ENCODE measurements at regions not wholly inside any gene's neighbourhood (a gene's known extent, or its start where the extent isn't known, plus 50 kb on each side); places are given as distances from the start of the nearest gene placed in this dataset.

DNA sequence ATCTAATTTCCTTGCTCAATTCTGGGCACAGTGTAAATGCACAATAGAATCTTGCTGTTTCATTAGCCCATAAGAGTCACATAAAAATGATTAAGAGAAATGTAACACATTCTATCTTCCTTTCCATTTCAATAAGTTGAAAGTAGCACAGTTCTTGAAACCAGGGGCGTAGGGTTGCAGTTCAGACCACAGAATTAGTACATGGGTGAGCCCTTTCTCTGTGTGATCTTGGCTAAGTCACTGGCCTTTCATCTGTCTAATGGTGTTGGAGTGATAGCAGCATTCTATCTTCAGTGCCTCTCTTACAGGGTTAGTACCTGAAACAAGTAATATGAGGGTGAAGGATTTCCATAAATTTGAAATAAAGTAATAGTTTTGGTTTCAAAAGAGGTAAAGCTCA is 445.3 kb upstream of the ZNF462 start:
- H3K79me2 ChIP-seq: no peaks in the 10 kb centered on the region
- H3K9me3 ChIP-seq (ENCODE audit: control insufficient read depth, low read length): no peaks in the 10 kb centered on the region
- H3K4me3 ChIP-seq (ENCODE audit: low read depth, low read length): no peak overlapping the region
- H3K4me1 ChIP-seq: no peaks in the 10 kb centered on the region
- H3K4me2 ChIP-seq (ENCODE audit: low read length): no peak overlapping the region
- H3K9ac ChIP-seq: no peak overlapping the region
- H3K27ac ChIP-seq: no peak overlapping the region
- TF ChIP-seq CTCF (IDR thresholded peaks at IDR 0.05): no peak
- peaks cover 5% of the 10 kb centered on the region for H3K27me3 ChIP-seq (ENCODE audit: control insufficient read depth, insufficient read depth, low read length)
- H2AFZ ChIP-seq: no peak overlapping the region
- no peaks in the 10 kb centered on the region for H3K36me3 ChIP-seq (ENCODE audit: control insufficient read depth, insufficient read depth, low read length)

DNA sequence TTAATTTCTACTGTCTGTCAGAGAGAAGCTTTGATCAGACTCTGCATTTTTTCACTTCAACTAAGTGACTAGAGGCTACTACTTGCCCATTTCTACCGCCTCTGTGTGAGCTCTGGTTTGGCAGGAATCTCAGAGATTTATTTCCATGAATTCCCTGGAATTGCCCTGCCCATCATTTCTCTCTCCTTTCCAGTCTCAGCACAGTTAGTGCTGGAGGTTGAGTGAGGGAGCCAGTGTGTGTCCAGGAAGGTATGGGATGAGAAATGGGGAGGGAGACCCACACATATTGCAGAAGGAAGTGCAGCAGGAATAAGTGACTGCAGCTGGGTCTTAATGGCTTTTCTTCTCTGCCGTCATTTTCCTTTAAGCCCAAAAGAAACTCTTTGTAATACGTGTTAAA is 443.1 kb upstream of the ZNF462 start:
- peaks cover 5% of the 10 kb centered on the region for H3K27me3 ChIP-seq (ENCODE audit: control insufficient read depth, insufficient read depth, low read length)
- H3K79me2 ChIP-seq: no peaks in the 10 kb centered on the region
- H3K4me1 ChIP-seq: no peaks in the 10 kb centered on the region
- TF ChIP-seq CTCF (IDR thresholded peaks at IDR 0.05): no peak
- H3K9ac ChIP-seq: no peak overlapping the region
- H3K27ac ChIP-seq: no peak overlapping the region
- H2AFZ ChIP-seq: no peak overlapping the region
- H3K9me3 ChIP-seq (ENCODE audit: control insufficient read depth, low read length): no peaks in the 10 kb centered on the region
- no peak overlapping the region for H3K4me3 ChIP-seq (ENCODE audit: low read depth, low read length)
- H3K36me3 ChIP-seq (ENCODE audit: control insufficient read depth, insufficient read depth, low read length): no peaks in the 10 kb centered on the region
- no peak overlapping the region for H3K4me2 ChIP-seq (ENCODE audit: low read length)

- Histone ChIP-seq H3K27me3 (ENCODE audit: control insufficient read depth, insufficient read depth, low read length) (peaks cover 5% of the 10 kb centered on the region), H3K4me1 (no peaks in the 10 kb centered on the region), H3K4me3 (ENCODE audit: low read depth, low read length) (no peak overlapping the region), H2AFZ (no peak overlapping the region), H3K4me2 (ENCODE audit: low read length) (no peak overlapping the region), H3K36me3 (ENCODE audit: control insufficient read depth, insufficient read depth, low read length) (no peaks in the 10 kb centered on the region), H3K9ac (no peak overlapping the region), H3K79me2 (no peaks in the 10 kb centered on the region), H3K9me3 (ENCODE audit: control insufficient read depth, low read length) (no peaks in the 10 kb centered on the region), H3K27ac (no peak overlapping the region)
- TF ChIP-seq CTCF (IDR thresholded peaks at IDR 0.05): no peak
Observed at GRCh38 chr9:106420511-106420944, 442.4 kb upstream of the ZNF462 start.

DNA sequence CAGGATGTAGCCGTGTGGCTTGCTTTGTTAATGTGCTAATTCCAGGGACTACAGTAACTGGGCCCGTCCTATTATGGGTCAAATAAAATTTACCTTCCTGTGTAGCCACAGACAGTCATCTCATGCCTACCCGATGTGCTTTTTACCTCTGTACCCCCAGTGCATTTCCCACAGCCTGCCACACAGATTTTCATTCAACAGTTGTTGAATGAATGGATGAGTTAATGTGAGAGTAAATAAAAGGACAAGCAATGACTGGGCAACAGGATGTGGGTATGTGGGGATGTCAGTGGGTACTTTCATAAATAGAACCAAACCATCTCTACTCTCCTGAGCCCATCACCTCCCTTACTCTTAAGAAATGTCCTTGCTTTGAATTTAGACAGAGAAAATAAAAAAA is 441.2 kb upstream of the ZNF462 start:
- H2AFZ ChIP-seq: no peak overlapping the region
- H3K4me2 ChIP-seq (ENCODE audit: low read length): no peak overlapping the region
- no peaks in the 10 kb centered on the region for H3K9me3 ChIP-seq (ENCODE audit: control insufficient read depth, low read length)
- peaks cover 5% of the 10 kb centered on the region for H3K27me3 ChIP-seq (ENCODE audit: control insufficient read depth, insufficient read depth, low read length)
- no peaks in the 10 kb centered on the region for H3K36me3 ChIP-seq (ENCODE audit: control insufficient read depth, insufficient read depth, low read length)
- no peaks in the 10 kb centered on the region for H3K4me1 ChIP-seq
- no peak overlapping the region for H3K27ac ChIP-seq
- H3K79me2 ChIP-seq: no peaks in the 10 kb centered on the region
- no peak overlapping the region for H3K4me3 ChIP-seq (ENCODE audit: low read depth, low read length)
- no peak for TF ChIP-seq CTCF (IDR thresholded peaks at IDR 0.05)
- H3K9ac ChIP-seq: no peak overlapping the region

DNA sequence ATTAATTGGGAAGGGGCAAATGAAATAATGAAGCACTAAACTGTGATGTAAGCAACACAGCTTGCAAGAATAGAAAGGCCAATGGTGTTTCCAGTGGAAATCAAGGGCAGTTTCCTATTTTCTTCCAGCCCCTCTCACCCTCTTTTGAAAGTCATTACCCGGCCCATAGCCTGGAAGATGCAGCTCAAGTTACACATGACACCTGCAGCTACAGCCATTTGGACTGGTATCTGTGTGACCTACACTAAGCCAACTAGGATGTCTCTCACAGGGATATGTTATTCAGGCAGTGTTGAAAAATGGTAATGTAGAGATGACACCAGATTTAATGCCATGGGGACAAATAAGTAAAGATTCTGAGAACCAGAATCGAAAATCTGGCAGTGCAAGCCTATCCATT is 439.4 kb upstream of the ZNF462 start:
- peaks cover 5% of the 10 kb centered on the region for H3K27me3 ChIP-seq (ENCODE audit: control insufficient read depth, insufficient read depth, low read length)
- no peaks in the 10 kb centered on the region for H3K79me2 ChIP-seq
- H3K9me3 ChIP-seq (ENCODE audit: control insufficient read depth, low read length): no peaks in the 10 kb centered on the region
- no peak overlapping the region for H3K9ac ChIP-seq
- H3K36me3 ChIP-seq (ENCODE audit: control insufficient read depth, insufficient read depth, low read length): no peaks in the 10 kb centered on the region
- no peak overlapping the region for H2AFZ ChIP-seq
- H3K4me3 ChIP-seq (ENCODE audit: low read depth, low read length): no peak overlapping the region
- no peak for TF ChIP-seq CTCF (IDR thresholded peaks at IDR 0.05)
- H3K4me1 ChIP-seq: no peaks in the 10 kb centered on the region
- H3K4me2 ChIP-seq (ENCODE audit: low read length): no peak overlapping the region
- H3K27ac ChIP-seq: no peak overlapping the region

Data from parathyroid adenoma (tissue), 2 donors.